WTC11 (cell line): ENCODE measurements at regions not wholly inside any gene's neighbourhood (a gene's known extent, or its start where the extent isn't known, plus 50 kb on each side); places are given as distances from the start of the nearest gene placed in this dataset.

Source experiments
- ATAC-seq: fragments of 200-7000 bp; cut with Tn5 transposase; 2 replicates; pipeline ENCODE4 v1.10.0; 2021; ENCODE audit warnings: mild to moderate bottlenecking, moderate library complexity
- CTCF ChIA-PET: fragments of 300-600 bp; sonication (Branson Sonifier 250); formaldehyde crosslinking; loops from one replicate; lab custom pipeline; 2021; ENCODE audit warnings: antibody characterized with exemption; lab: Charles Lee
- POLR2A ChIA-PET: fragments of 350-600 bp; sonication (Branson Sonifier 250); formaldehyde crosslinking; loops from one replicate; lab custom pipeline; 2021; ENCODE audit warnings: antibody characterized with exemption; lab: Charles Lee
- DNase-seq: peaks from one replicate; pipeline ENCODE4 v3.0.0; 2021; ENCODE audit warnings: low spot score
- H3K27ac Mint-ChIP-seq: 2 replicates; pipeline ENCODE4 v1.8.0; 2021; ENCODE audit warnings: mixed read lengths
- H3K27me3 Mint-ChIP-seq: 2 replicates; pipeline ENCODE4 v1.8.0; 2021; ENCODE audit warnings: low read depth, mild to moderate bottlenecking, moderate library complexity, mixed read lengths
- H3K36me3 Mint-ChIP-seq: 2 replicates; pipeline ENCODE4 v1.8.0; 2021; ENCODE audit warnings: mixed read lengths
- H3K4me1 Mint-ChIP-seq: 2 replicates; pipeline ENCODE4 v1.8.0; 2022; ENCODE audit warnings: mixed read lengths
- H3K4me3 Mint-ChIP-seq: 2 replicates; pipeline ENCODE4 v1.8.0; 2021; ENCODE audit warnings: mild to moderate bottlenecking, moderate library complexity, mixed read lengths
- H3K9me3 Mint-ChIP-seq: 2 replicates; pipeline ENCODE4 v1.8.0; 2021; ENCODE audit warnings: mixed read lengths
- ATF1 ChIP-seq: sonication (generic); formaldehyde crosslinking; IDR thresholded peaks from 2 replicates; pipeline ENCODE4 v1.8.1; 2023; ENCODE audit warnings: mild to moderate bottlenecking, moderate library complexity, missing genetic modification reagents
- CBFB ChIP-seq: sonication (generic); formaldehyde crosslinking; IDR thresholded peaks from 2 replicates; pipeline ENCODE4 v1.8.1; 2022; ENCODE audit warnings: mild to moderate bottlenecking, low read depth, missing genetic modification reagents
- ETV6 ChIP-seq: sonication (generic); formaldehyde crosslinking; IDR thresholded peaks from 2 replicates; pipeline ENCODE4 v1.8.1; 2022; ENCODE audit warnings: mild to moderate bottlenecking, missing genetic modification reagents
- FOXP1 ChIP-seq: sonication (generic); formaldehyde crosslinking; IDR thresholded peaks from 2 replicates; pipeline ENCODE4 v1.8.0; 2022; ENCODE audit warnings: missing genetic modification reagents, mild to moderate bottlenecking, moderate library complexity, borderline replicate concordance
- GABPB1 ChIP-seq: sonication (generic); formaldehyde crosslinking; IDR thresholded peaks from 2 replicates; pipeline ENCODE4 v1.8.1; 2023; ENCODE audit warnings: mild to moderate bottlenecking, missing genetic modification reagents
- MXD4 ChIP-seq: fragments of 250-450 bp; sonication (Bioruptor Pico); IDR thresholded peaks from 2 replicates; pipeline ENCODE4 v1.8.0; 2021; ENCODE audit warnings: mild to moderate bottlenecking, moderate library complexity, borderline replicate concordance
- NFATC4 ChIP-seq: fragments of 250-450 bp; sonication (Bioruptor Pico); IDR thresholded peaks from 2 replicates; pipeline ENCODE4 v1.9.0; 2021; ENCODE audit warnings: mild to moderate bottlenecking
- NFE2L1 ChIP-seq: sonication (generic); formaldehyde crosslinking; IDR thresholded peaks from 2 replicates; pipeline ENCODE4 v1.8.1; 2023; ENCODE audit warnings: missing genetic modification reagents
- NFYB ChIP-seq: sonication (generic); formaldehyde crosslinking; conservative IDR thresholded peaks from 2 replicates; pipeline ENCODE4 v1.8.0; 2022; ENCODE audit warnings: low read depth, missing genetic modification reagents
- NR3C1 ChIP-seq: sonication (generic); formaldehyde crosslinking; conservative IDR thresholded peaks from 2 replicates; pipeline ENCODE4 v1.8.1; 2023; ENCODE audit warnings: low read depth, mild to moderate bottlenecking, missing genetic modification reagents
- OVOL2 ChIP-seq: fragments of 250-450 bp; sonication (Bioruptor Pico); IDR thresholded peaks from 2 replicates; pipeline ENCODE4 v1.9.0; 2021; ENCODE audit warnings: mild to moderate bottlenecking, borderline replicate concordance
- TEAD1 ChIP-seq: sonication (generic); formaldehyde crosslinking; IDR thresholded peaks from 2 replicates; pipeline ENCODE4 v1.8.0; 2022; ENCODE audit warnings: mild to moderate bottlenecking, missing genetic modification reagents
- TEAD4 ChIP-seq: sonication (generic); formaldehyde crosslinking; IDR thresholded peaks from 2 replicates; pipeline ENCODE4 v1.8.0; 2022; ENCODE audit warnings: mild to moderate bottlenecking, missing genetic modification reagents
- ZNF138 ChIP-seq: sonication (generic); formaldehyde crosslinking; conservative IDR thresholded peaks from 2 replicates; pipeline ENCODE4 v1.8.1; 2022; ENCODE audit warnings: mild to moderate bottlenecking, moderate library complexity, missing genetic modification reagents
- ZNF219 ChIP-seq: sonication (generic); formaldehyde crosslinking; IDR thresholded peaks from 2 replicates; pipeline ENCODE4 v1.8.0; 2023; ENCODE audit warnings: missing genetic modification reagents, mild to moderate bottlenecking, borderline replicate concordance
- ZNF317 ChIP-seq: sonication (generic); formaldehyde crosslinking; IDR thresholded peaks from 2 replicates; pipeline ENCODE4 v1.8.1; 2023; ENCODE audit warnings: low read depth, mild to moderate bottlenecking, moderate library complexity, missing genetic modification reagents, borderline replicate concordance
- TF ChIP-seq, protein P1 (sequence below): sonication (generic); formaldehyde crosslinking; IDR thresholded peaks from 2 replicates; pipeline ENCODE4 v1.8.0; 2022; ENCODE audit warnings: mild to moderate bottlenecking, missing genetic modification reagents
- TF ChIP-seq, protein P2 (sequence below): fragments of 250-450 bp; sonication (Bioruptor Pico); IDR thresholded peaks from 2 replicates; pipeline ENCODE4 v1.9.0; 2021; ENCODE audit warnings: mild to moderate bottlenecking
- TF ChIP-seq, protein P3 (sequence below): sonication (generic); formaldehyde crosslinking; IDR thresholded peaks from 2 replicates; pipeline ENCODE4 v1.8.0; 2022; ENCODE audit warnings: mild to moderate bottlenecking, missing genetic modification reagents
- TF ChIP-seq, protein P4 (sequence below): sonication (generic); formaldehyde crosslinking; IDR thresholded peaks from 2 replicates; pipeline ENCODE4 v1.8.1; 2022; ENCODE audit warnings: missing genetic modification reagents, borderline replicate concordance
- TF ChIP-seq, protein P5 (sequence below): sonication (generic); formaldehyde crosslinking; IDR thresholded peaks from 2 replicates; pipeline ENCODE4 v1.8.1; 2023; ENCODE audit warnings: mild to moderate bottlenecking, missing genetic modification reagents, moderate library complexity
- TF ChIP-seq, protein P6 (sequence below): sonication (generic); formaldehyde crosslinking; IDR thresholded peaks from 2 replicates; pipeline ENCODE4 v1.8.1; 2022; ENCODE audit warnings: low read depth, mild to moderate bottlenecking, moderate library complexity, missing genetic modification reagents, borderline replicate concordance
- TF ChIP-seq, protein P7 (sequence below): sonication (generic); formaldehyde crosslinking; IDR thresholded peaks from 2 replicates; pipeline ENCODE4 v1.8.0; 2022; ENCODE audit warnings: mild to moderate bottlenecking, missing genetic modification reagents
- TF ChIP-seq, protein P8 (sequence below): sonication (generic); formaldehyde crosslinking; IDR thresholded peaks from 2 replicates; pipeline ENCODE4 v1.8.1; 2022; ENCODE audit warnings: low read depth, missing genetic modification reagents, borderline replicate concordance

DNA sequence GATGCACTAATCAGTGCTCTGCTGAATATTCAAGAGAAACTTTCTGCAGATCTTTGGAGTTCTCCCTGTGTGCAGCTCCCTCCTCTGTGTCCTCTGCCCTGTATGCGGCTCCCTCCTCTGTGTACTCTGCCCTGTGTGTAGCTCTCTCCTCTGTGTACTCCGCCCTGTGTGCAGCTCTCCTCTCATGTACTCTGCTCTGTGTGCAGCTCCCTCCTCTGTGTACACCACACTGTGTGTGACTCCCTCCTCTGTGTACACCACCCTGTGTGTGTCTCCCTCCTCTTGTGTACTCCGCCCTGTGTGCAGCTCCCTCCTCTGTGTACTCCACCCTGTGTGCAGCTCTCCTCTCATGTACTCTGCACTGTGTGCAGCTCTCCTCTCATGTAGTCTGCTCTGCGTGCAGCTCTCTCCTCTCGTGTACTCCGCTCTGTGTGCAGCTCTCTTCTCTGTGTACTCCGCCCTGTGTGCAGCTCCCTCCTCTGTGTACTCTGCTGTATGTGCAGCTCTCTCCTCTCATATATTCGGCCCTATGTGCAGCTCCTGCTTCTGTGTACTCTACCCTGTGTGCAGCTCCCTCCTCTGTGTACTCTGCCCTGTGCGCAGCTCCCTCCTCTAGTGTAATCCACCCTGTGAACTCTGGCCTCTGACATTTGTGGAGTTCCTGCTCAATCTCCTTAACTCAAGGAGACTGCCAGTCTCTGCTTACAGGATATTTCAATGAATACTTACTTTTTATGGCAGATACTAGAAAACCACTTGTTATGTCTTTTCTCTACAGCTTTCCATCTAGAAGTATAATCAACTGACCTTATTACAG is 280.4 kb downstream of the GLRX3 start:
- Mint-ChIP-seq H3K4me1 (no peaks in the 10 kb centered on the region), H3K27me3 (peaks cover 11% of the 10 kb centered on the region), H3K27ac (no peak overlapping the region), H3K4me3 (no peak overlapping the region), H3K36me3 (peaks cover 87% of the 10 kb centered on the region), H3K9me3 (peaks cover 94% of the 10 kb centered on the region)
- ATAC-seq (no peak), DNase-seq (no peak)
- ChIA-PET POLR2A (no interaction called here), CTCF (no interaction called here)
- TF ChIP-seq, protein P1, sequence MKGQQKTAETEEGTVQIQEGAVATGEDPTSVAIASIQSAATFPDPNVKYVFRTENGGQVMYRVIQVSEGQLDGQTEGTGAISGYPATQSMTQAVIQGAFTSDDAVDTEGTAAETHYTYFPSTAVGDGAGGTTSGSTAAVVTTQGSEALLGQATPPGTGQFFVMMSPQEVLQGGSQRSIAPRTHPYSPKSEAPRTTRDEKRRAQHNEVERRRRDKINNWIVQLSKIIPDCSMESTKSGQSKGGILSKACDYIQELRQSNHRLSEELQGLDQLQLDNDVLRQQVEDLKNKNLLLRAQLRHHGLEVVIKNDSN (CRISPR knock-in tag): no peak
- TF ChIP-seq MXD4 (CRISPR knock-in tag) (no peak), ETV6 (CRISPR knock-in tag) (no peak), NR3C1 (CRISPR knock-in tag) (no peak), NFE2L1 (CRISPR knock-in tag) (no peak), ZNF219 (CRISPR knock-in tag) (no peak)
- TF ChIP-seq, protein P2, sequence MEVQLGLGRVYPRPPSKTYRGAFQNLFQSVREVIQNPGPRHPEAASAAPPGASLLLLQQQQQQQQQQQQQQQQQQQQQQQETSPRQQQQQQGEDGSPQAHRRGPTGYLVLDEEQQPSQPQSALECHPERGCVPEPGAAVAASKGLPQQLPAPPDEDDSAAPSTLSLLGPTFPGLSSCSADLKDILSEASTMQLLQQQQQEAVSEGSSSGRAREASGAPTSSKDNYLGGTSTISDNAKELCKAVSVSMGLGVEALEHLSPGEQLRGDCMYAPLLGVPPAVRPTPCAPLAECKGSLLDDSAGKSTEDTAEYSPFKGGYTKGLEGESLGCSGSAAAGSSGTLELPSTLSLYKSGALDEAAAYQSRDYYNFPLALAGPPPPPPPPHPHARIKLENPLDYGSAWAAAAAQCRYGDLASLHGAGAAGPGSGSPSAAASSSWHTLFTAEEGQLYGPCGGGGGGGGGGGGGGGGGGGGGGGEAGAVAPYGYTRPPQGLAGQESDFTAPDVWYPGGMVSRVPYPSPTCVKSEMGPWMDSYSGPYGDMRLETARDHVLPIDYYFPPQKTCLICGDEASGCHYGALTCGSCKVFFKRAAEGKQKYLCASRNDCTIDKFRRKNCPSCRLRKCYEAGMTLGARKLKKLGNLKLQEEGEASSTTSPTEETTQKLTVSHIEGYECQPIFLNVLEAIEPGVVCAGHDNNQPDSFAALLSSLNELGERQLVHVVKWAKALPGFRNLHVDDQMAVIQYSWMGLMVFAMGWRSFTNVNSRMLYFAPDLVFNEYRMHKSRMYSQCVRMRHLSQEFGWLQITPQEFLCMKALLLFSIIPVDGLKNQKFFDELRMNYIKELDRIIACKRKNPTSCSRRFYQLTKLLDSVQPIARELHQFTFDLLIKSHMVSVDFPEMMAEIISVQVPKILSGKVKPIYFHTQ: no peak
- TF ChIP-seq, protein P3, sequence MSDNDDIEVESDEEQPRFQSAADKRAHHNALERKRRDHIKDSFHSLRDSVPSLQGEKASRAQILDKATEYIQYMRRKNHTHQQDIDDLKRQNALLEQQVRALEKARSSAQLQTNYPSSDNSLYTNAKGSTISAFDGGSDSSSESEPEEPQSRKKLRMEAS (CRISPR knock-in tag): no peak

DNA sequence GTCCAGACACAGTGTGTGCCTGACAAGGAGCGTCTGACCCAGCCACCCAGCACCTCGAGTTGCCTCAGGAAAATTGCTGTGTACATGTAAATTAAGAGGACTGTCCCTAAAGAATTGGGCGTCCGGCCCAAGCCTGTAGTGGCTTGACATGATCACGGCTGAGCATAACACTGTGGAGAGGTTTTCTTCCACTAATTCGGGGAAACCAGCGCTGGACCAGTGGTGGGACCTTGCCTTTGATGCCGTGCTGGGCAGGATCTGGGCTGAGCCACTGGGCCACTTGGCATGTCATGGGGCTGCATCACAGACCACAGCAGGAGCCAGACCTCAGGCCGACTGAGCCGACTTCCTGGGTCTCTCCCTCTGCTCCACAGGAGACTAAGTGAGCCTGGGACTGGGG is 282.5 kb downstream of the GLRX3 start:
- ChIA-PET CTCF (no interaction called here), POLR2A (no interaction called here)
- Mint-ChIP-seq H3K27me3 (peaks cover 20% of the 10 kb centered on the region), H3K4me3 (no peak overlapping the region), H3K36me3 (peaks cover 85% of the 10 kb centered on the region), H3K4me1 (no peaks in the 10 kb centered on the region), H3K27ac (no peak overlapping the region), H3K9me3 (peaks cover 96% of the 10 kb centered on the region)
- no peak for DNase-seq
- ATAC-seq: no peak
- TF ChIP-seq NFE2L1 (CRISPR knock-in tag) (no peak), ZNF138 (CRISPR knock-in tag) (no peak), CBFB (CRISPR knock-in tag) (no peak), GABPB1 (CRISPR knock-in tag) (no peak), FOXP1 (no peak), NFATC4 (CRISPR knock-in tag) (no peak), ATF1 (CRISPR knock-in tag) (no peak), TEAD4 (CRISPR knock-in tag) (no peak), NFYB (CRISPR knock-in tag) (no peak), ZNF317 (no peak), TEAD1 (CRISPR knock-in tag) (no peak), OVOL2 (CRISPR knock-in tag) (no peak)
- TF ChIP-seq, protein P4, sequence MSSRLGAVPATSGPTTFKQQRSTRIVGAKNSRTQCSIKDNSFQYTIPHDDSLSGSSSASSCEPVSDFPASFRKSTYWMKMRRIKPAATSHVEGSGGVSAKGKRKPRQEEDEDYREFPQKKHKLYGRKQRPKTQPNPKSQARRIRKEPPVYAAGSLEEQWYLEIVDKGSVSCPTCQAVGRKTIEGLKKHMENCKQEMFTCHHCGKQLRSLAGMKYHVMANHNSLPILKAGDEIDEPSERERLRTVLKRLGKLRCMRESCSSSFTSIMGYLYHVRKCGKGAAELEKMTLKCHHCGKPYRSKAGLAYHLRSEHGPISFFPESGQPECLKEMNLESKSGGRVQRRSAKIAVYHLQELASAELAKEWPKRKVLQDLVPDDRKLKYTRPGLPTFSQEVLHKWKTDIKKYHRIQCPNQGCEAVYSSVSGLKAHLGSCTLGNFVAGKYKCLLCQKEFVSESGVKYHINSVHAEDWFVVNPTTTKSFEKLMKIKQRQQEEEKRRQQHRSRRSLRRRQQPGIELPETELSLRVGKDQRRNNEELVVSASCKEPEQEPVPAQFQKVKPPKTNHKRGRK (CRISPR knock-in tag): no peak
- TF ChIP-seq, protein P5, sequence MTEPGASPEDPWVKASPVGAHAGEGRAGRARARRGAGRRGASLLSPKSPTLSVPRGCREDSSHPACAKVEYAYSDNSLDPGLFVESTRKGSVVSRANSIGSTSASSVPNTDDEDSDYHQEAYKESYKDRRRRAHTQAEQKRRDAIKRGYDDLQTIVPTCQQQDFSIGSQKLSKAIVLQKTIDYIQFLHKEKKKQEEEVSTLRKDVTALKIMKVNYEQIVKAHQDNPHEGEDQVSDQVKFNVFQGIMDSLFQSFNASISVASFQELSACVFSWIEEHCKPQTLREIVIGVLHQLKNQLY: no peak
- TF ChIP-seq, protein P6, sequence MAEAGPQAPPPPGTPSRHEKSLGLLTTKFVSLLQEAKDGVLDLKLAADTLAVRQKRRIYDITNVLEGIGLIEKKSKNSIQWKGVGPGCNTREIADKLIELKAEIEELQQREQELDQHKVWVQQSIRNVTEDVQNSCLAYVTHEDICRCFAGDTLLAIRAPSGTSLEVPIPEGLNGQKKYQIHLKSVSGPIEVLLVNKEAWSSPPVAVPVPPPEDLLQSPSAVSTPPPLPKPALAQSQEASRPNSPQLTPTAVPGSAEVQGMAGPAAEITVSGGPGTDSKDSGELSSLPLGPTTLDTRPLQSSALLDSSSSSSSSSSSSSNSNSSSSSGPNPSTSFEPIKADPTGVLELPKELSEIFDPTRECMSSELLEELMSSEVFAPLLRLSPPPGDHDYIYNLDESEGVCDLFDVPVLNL (CRISPR knock-in tag): no peak
- TF ChIP-seq, protein P7, sequence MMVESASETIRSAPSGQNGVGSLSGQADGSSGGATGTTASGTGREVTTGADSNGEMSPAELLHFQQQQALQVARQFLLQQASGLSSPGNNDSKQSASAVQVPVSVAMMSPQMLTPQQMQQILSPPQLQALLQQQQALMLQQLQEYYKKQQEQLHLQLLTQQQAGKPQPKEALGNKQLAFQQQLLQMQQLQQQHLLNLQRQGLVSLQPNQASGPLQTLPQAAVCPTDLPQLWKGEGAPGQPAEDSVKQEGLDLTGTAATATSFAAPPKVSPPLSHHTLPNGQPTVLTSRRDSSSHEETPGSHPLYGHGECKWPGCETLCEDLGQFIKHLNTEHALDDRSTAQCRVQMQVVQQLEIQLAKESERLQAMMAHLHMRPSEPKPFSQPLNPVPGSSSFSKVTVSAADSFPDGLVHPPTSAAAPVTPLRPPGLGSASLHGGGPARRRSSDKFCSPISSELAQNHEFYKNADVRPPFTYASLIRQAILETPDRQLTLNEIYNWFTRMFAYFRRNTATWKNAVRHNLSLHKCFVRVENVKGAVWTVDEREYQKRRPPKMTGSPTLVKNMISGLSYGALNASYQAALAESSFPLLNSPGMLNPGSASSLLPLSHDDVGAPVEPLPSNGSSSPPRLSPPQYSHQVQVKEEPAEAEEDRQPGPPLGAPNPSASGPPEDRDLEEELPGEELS: no peak
- TF ChIP-seq, protein P8, sequence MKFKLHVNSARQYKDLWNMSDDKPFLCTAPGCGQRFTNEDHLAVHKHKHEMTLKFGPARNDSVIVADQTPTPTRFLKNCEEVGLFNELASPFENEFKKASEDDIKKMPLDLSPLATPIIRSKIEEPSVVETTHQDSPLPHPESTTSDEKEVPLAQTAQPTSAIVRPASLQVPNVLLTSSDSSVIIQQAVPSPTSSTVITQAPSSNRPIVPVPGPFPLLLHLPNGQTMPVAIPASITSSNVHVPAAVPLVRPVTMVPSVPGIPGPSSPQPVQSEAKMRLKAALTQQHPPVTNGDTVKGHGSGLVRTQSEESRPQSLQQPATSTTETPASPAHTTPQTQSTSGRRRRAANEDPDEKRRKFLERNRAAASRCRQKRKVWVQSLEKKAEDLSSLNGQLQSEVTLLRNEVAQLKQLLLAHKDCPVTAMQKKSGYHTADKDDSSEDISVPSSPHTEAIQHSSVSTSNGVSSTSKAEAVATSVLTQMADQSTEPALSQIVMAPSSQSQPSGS (CRISPR knock-in tag): no peak
